ENCODE measurements at regions not wholly inside any gene's neighbourhood (a gene's known extent, or its start where the extent isn't known, plus 50 kb on each side); places are given as distances from the start of the nearest gene placed in this dataset.
"Not testable (repeated sequence)": the region's sequence is repeated elsewhere in the genome, so short reads cannot be mapped to it uniquely, and the experiment has no call there.

- TF ChIP-seq CTCF, POLR2A (IDR thresholded peaks at IDR 0.05): not testable (repeated sequence)
Measured at GRCh38 chr2:87428452-87429130, 319.3 kb upstream of the PLGLB2 start.
